CD4-positive, alpha-beta T cell treated with Interleukin-17A for 1 hour (primary cell): ENCODE measurements at regions not wholly inside any gene's neighbourhood (a gene's known extent, or its start where the extent isn't known, plus 50 kb on each side); places are given as distances from the start of the nearest gene placed in this dataset.
A peak's percentile ranks its signal among the peaks of the same experiment; 100 is the strongest.

Experiments
- DNase-seq: peaks from one replicate; pipeline ENCODE4 v3.0.0-alpha.2; 2020

GRCh38 chr6:159099276-159099675 is 54.5 kb upstream of the TAGAP start:
- no peak for DNase-seq

GRCh38 chr6:159098636-159099106 is 53.9 kb upstream of the TAGAP start:
- peak; percentile 92 for DNase-seq

GRCh38 chr6:159097256-159097655 is 52.5 kb upstream of the TAGAP start:
- no peak for DNase-seq

GRCh38 chr6:159095616-159096015 is 50.8 kb upstream of the TAGAP start:
- no peak for DNase-seq

- peak; percentile 68 for DNase-seq
Observed at GRCh38 chr6:159094444-159095252, 49.9 kb upstream of the TAGAP start.
